ENCODE measurements at regions not wholly inside any gene's neighbourhood (a gene's known extent, or its start where the extent isn't known, plus 50 kb on each side); places are given as distances from the start of the nearest gene placed in this dataset.

DNA sequence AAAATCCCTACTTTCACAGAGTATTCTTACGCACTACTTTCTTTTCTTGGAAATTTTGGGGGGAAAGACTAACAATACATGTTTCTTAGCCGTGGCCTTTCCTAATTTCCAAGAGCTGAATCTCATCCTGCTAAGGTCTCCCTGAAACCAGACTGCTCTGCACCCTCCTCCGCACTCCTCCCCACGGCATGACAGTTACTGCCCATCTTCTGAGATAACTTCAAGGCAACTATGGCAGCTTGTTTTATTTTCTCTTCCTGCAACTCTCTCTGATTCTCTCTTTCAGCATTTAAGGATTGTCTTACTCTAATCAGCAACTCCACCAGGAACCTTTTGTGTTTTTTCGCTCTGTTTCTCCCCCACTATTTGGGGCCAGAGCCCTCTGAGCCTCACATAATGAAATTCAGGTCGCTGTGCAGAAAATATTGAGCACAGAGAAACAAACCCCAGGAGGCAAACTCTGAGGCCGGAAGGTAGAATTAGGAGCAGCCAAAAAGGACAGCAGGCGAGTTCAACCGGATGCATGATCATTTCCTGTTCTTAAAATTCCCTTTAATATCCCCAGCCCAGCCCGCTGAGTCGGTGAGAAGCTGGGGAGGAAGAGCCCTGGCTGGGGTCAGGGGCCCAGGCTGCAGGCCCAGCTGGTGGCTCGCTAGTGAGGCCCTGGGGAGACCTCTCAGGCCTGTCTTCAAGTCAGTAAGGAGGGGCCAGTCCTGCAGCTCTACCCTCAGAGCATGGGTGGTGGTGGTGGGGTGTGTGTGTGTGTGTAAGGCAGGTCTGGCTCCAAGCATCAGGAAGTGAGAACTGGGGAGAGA lies 213.6 kb upstream of the S1PR3 start:
- TF ChIP-seq CTCF (IDR thresholded peaks at IDR 0.05) = no peak
- no peak for TF ChIP-seq POLR2A (IDR thresholded peaks at IDR 0.05)
